HG03045 (cell line): ENCODE measurements at regions not wholly inside any gene's neighbourhood (a gene's known extent, or its start where the extent isn't known, plus 50 kb on each side); places are given as distances from the start of the nearest gene placed in this dataset.

Source experiments
- ATAC-seq: cut with Tn5 transposase; IDR thresholded peaks from one replicate; pipeline ENCODE4 v1.9.1; 2021; ENCODE audit warnings: mild to moderate bottlenecking, moderate library complexity; ENCODE audit not compliant: unreplicated experiment

- ATAC-seq: no peak
Measured at GRCh38 chr13:105579821-105580710, 955.4 kb downstream of the EFNB2 start.

- no peak for ATAC-seq
Measured at GRCh38 chr13:105573136-105573535, 962.3 kb downstream of the EFNB2 start.

GRCh38 chr13:105572401-105572800 lies 963.1 kb downstream of the EFNB2 start:
- ATAC-seq: no peak

GRCh38 chr13:105569816-105570215 lies 965.6 kb downstream of the EFNB2 start:
- ATAC-seq: no peak

- no peak for ATAC-seq
Measured at GRCh38 chr13:105567951-105568525, 967.4 kb downstream of the EFNB2 start.

GRCh38 chr13:105565136-105565727 lies 970.2 kb downstream of the EFNB2 start:
- ATAC-seq: no peak

GRCh38 chr13:105552078-105552477 lies 983.4 kb downstream of the EFNB2 start:
- no peak for ATAC-seq

- no peak for ATAC-seq
Measured at GRCh38 chr13:105547851-105548250, 987.6 kb downstream of the EFNB2 start.

GRCh38 chr13:105545811-105546210 lies 989.7 kb downstream of the EFNB2 start:
- ATAC-seq: no peak

- no peak for ATAC-seq
Measured at GRCh38 chr13:105543742-105544141, 991.7 kb downstream of the EFNB2 start.

GRCh38 chr13:105541565-105541964 lies 993.9 kb downstream of the EFNB2 start:
- ATAC-seq: no peak

- ATAC-seq: no peak
Measured at GRCh38 chr13:105538346-105538745, 997.1 kb downstream of the EFNB2 start.

- no peak for ATAC-seq
Measured at GRCh38 chr13:105537113-105537512, 998.3 kb downstream of the EFNB2 start.

- no peak for ATAC-seq
Measured at GRCh38 chr13:105530468-105530867, 1005.0 kb downstream of the EFNB2 start.

GRCh38 chr13:105527127-105527526 lies 1008.3 kb downstream of the EFNB2 start:
- ATAC-seq: no peak

- no peak for ATAC-seq
Measured at GRCh38 chr13:105519771-105520170, 1015.7 kb downstream of the EFNB2 start.

- ATAC-seq: no peak
Measured at GRCh38 chr13:105518086-105518485, 1017.4 kb downstream of the EFNB2 start.

- no peak for ATAC-seq
Measured at GRCh38 chr13:105514401-105514800, 1021.1 kb downstream of the EFNB2 start.

GRCh38 chr13:105513448-105513847 lies 1022.0 kb downstream of the EFNB2 start:
- ATAC-seq: no peak

- no peak for ATAC-seq
Measured at GRCh38 chr13:105509981-105510762, 1025.3 kb downstream of the EFNB2 start.

GRCh38 chr13:105506463-105506862 lies 1029.0 kb downstream of the EFNB2 start:
- ATAC-seq: no peak
